Stimulated activated CD8-positive, alpha-beta memory T cell treated with anti-CD3 and anti-CD28 coated beads, Interleukin-2, amount 100 ng/mL, for 48 hours (primary cell): ENCODE measurements at regions not wholly inside any gene's neighbourhood (a gene's known extent, or its start where the extent isn't known, plus 50 kb on each side); places are given as distances from the start of the nearest gene placed in this dataset.

Source experiments
- DNase-seq, 2 donors: peaks; one replicate each; pipeline ENCODE4 v3.0.0-alpha.2; 2020; ENCODE audit warnings: low read depth in 2 of 2

- no peak for DNase-seq
Measured at GRCh38 chr10:130230036-130230435, 93.8 kb downstream of the GLRX3 start.

- no peak for DNase-seq
Measured at GRCh38 chr10:130230611-130231010, 94.4 kb downstream of the GLRX3 start.

DNA sequence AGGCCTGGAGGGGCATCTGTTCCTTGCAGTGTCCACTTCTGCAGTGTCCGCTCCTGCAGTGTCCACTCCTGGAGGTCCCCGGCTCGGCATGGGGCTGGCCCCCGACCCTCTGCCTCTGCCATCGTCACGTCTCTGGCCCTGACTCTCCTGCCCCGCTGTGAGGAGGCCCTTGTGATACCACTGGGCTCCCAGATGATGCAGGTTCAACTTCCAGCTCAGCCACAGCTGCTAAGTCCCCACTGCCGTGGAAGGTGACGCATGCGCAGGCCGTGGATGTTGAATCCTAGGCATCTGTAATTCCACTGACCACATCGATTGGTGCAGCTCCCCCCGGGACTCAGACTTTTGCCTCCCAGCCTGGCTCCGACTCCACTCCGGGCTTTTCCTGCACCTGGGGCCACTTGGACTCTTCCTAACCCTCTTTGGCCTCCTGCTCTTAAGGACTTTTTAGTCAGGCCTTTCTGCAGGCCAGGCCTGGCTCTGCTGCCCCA is 95.1 kb downstream of the GLRX3 start:
- no peak for DNase-seq

DNA sequence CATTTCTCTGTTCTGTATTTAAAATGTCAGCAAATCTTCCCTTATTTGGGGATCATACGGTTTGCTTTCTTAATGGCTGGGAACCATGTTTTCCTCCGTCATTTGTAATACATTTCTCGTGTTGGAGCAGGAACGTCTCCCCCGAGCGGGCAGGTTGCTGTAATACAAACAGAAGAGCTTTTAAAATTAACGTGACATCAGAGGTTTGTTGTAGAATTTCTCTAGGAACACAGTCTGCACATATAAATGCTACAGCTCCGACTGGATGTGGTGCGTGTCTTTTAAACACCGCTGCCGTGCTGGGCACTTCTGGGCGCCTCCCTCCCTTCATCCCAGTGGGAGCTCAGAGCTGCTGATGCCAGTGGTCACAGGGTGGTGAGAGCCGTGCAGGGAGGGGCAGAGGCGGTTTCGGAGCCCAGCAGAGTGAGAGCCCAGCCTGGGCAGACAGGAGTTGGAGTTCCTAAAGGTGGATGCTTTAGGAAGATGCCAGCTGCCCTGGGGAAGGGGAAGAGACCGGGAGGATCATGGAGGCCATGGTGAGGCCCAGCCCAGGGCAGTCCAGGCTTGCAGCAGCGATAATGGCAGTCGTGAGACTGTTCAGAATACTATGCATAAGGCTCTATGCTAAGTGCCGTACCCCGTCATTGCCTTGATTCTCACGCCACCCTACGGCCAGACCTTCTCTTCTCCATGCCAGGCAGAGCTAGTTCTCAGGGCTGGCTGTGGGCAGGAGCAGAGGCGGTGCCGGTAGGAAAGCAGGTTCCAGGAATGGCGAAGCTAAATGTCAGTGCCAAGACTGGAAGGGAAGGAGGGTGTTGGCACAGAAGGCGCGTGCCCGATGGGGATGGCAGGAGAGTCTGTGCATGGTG is 96.2 kb downstream of the GLRX3 start:
- DNase-seq = no peak

GRCh38 chr10:130233035-130233360 is 96.8 kb downstream of the GLRX3 start:
- DNase-seq = no peak

GRCh38 chr10:130233426-130233825 is 97.2 kb downstream of the GLRX3 start:
- DNase-seq = no peak

DNA sequence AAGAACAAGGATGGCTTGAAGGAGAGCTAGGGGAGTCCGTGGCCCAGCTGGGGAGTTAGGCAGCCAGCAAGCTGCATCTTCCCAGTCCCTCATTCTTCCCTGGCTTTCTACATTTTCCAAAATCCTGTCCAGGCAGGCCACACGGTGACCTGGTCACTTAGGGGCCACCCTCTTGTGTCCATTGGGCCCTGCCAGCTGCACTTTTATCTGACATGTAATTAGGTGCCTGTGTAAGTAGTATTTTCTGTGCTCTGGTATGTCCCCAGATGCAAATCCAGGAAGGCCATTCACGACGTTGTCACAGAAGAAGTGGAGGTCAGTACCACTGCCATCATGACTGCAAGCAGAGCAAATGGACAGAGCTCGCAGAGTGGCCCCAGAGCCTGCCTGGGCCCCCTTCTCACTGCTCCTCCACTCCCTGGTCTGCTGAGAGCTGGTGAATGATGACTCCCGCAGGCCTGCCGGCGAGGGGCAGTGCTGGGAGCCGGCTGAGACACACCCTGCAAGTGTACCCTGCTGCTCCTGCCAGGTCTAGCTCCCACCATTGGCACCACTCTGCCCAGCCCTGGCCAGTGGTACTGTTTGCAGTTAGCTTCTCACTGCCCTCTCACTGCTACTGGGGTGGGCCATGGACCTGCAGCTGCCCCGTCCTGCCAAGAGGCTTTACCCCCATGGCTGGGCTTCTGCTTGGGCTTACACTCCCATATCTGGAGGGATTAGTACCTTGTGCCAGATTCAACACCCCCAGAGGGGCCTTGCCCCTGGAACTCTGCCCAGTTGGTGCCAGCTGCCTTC is 98.2 kb downstream of the GLRX3 start:
- DNase-seq = no peak

DNA sequence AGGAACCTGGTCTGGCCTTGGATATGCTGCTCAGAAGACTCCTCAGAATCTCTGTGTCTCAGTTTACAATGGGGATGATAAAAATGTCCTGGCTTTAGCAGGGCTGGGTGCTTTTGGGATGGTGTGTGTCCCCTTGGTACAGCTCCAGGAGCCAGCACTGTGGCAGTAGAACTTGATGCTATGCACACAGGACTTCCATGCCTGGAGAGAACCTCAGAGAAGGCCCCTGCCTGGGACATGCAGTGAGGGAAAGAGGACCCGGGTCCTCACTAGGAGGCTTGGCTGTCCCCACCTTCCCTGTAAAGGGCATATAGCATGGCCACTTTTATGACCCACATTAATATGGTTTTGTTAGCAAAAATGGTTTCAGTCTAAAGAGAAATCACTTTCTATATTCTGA is 100.5 kb downstream of the GLRX3 start:
- DNase-seq = no peak

DNA sequence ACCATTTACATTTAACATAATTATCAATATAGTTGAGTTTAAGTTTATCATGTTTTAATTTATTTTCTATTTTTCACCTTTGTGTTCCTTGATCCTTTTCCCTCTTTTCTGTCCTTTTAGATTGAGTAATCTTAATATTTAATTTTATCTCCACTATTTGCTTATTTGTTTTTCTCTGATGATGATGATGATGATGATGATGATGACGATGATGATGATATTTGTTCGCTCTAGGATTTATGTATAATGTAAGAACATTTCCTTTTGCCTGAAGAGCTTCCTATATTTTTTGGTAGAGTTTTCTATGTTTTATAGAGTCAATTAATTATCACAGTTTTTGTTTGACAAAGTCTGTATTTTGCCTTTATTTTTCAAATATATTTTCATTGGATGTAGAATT is 104.2 kb downstream of the GLRX3 start:
- no peak for DNase-seq

- no peak for DNase-seq
Measured at GRCh38 chr10:130242513-130242912, 106.3 kb downstream of the GLRX3 start.

- DNase-seq = no peak
Measured at GRCh38 chr10:130243015-130243414, 106.8 kb downstream of the GLRX3 start.

DNA sequence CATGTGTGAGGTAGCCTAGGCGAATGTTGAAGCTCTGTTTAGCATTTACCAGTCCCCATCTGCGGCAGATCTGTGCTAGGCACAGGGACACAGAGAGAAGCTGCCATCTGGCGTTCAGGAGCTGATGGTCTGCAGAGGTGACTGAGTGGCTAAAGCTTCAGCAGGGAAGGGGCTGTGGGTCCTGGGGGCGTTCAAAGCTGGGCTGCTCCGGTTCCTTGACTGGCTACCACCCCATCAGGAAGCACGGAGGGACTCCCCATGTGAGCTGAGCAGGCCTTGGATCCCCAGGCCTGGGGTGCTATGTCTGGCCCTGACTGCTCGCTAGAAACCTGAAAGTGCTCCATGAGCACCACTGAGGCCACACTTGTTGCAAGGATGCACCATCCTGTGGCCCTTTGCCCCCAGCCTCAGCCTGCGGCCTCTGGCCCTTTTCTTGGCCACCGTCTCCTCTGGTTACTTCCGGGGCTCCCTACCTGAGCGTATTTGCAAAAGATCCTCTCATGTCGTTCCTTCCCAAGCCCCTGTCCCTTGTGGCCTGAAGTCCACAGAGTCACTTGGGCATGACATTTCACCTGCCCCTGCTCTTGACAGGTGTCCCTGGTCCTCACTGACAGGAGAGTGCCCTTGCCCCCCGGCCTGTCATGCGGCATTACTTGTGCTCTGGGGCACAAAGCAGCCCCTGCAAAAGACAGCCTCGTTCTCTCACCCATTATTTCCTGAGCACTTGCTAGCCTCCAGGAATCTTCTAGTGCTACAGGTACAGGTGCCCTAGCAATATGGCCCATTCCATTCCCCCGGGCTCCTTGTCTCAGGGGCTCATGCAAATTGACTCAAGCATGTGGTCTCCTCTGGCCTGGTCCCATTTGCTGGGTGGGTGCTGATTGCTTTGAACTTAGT is 108.1 kb downstream of the GLRX3 start:
- no peak for DNase-seq

DNA sequence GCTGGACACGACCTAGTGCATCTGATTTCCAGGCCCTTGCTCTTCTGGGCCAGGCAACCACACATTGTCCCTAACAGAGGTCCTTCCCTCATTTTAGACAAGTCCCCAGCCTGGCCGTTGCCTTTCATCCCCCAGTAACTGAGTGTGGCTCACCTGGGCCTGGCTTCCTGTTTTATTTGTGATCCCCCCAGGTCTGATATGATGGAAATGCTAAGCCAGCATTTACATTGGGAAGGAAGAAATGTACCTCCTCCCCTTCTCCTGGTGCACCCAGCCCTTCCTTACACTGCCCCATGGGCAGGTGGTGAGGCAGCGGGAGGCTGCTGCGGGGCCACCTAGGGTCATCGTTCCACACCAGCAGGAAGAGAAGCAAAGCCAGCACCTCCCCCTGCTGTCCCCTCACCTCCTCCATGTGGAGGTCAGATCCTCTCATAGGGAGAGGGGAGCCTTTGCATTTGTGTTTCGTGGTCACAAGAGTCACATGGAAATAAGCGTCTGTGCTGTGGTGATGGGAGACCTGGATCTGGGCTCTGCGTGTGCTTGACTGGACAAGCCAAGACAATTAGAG is 108.8 kb downstream of the GLRX3 start:
- no peak for DNase-seq

DNA sequence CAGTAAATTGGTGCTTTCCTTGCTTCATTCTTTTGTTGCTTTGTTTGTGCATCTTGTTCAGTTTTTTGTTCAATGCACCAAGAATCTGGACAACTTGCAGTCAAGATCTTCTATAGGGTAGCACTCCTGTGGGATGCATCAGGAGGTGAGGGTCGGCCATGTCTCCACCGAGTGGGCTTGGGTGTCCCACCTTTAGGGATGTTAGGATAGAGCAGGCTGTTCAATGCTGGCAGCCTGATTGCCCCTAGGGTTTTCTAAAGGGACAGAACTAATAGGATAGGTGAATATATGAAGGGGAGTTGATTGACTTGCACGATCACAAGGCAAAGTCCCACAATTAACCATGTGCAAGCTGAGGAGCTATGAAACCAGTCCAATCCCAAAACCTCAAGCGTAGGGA is 109.9 kb downstream of the GLRX3 start:
- no peak for DNase-seq

DNA sequence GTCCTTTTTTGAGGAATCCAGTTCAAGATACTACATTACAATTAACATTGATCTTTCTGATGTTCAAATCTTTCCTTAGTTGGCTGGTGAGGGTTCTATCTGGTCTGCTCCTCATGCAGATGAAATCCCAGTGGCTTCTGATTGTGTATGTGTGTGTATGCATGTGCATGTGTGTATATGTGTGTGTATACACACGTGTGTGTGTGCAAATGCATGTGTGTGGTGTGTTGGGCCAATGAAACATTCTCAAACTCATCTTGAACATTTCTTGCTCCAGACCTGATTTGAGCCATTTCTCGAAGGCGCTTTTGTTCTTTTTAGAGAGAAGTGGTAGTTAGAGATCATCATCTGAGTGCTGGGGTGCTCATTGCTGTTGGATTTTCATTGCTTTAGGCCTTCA is 113.9 kb downstream of the GLRX3 start:
- DNase-seq = no peak

DNA sequence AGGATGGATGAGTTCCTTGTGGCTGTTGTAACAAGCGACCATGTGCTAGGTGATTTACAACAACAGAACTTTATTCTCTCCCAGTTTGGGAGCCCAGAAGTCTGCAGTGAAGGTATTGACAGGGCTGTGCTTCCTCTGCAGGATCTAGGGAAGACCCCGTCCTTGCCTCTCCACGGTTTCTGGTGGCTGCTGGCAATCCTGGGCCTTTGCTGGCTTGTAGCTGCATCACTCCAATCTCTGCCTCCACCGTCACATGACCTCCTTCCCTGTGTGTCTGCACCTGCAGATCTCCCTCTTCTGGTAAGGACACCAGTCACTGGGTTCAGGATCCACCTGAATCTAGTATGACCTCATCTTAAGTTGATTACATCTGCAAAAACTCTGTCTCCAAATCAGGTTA is 115.6 kb downstream of the GLRX3 start:
- DNase-seq = no peak

GRCh38 chr10:130254243-130254642 is 118.1 kb downstream of the GLRX3 start:
- DNase-seq = no peak

- DNase-seq = no peak
Measured at GRCh38 chr10:130254662-130255061, 118.5 kb downstream of the GLRX3 start.

DNA sequence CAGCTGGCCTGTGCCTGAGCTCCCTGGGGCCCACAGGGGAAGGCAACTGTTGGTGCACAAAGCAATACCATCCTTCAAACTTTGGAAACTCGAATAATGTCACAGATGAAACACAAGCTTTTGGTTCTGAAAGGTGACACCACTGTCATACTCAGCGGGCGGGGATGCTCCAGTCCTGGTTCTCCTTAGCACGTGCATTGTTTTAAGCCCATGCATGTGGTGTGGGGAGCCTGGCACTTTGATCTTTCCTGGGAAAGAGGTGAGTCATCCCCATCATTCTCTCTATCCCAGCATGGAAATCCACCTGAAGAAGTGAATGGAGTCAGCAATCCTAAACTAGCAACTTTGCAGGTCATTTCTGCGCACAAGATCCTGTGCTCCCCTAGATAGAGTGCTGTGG is 119.6 kb downstream of the GLRX3 start:
- DNase-seq = no peak

DNA sequence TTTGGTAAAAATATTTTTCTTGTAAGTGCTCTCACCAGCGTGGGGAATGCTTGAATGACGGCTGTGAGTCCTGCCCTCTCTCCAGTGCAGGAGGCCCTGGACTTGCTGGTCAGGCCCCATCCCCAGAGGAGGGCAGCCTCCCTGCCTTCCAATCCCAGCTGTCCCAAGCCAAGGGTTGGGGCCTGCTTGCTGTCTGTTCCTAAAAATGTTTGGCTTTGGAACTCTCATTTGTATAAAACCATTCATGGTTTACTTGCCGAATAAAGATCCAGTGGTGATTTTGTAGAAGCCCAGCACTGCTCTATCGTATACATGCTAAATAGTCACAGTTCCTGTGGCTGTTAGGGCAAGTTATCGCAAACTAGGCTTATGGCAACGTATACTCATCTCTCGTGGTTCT is 121.7 kb downstream of the GLRX3 start:
- no peak for DNase-seq

GRCh38 chr10:130259380-130259779 is 123.2 kb downstream of the GLRX3 start:
- no peak for DNase-seq

GRCh38 chr10:130261306-130261705 is 125.1 kb downstream of the GLRX3 start:
- no peak for DNase-seq
